IMR-90 (cell line): ENCODE measurements at regions not wholly inside any gene's neighbourhood (a gene's known extent, or its start where the extent isn't known, plus 50 kb on each side); places are given as distances from the start of the nearest gene placed in this dataset.

ENCODE experiments used
- ATAC-seq: fragments of 200-7000 bp; cut with Tn5 transposase; 2 replicates; pipeline ENCODE4 v1.9.1; 2020; ENCODE audit warnings: low read depth, mild to moderate bottlenecking, moderate library complexity
- BruUV-seq: library from RNA; stranded (reverse); fragments of 400-500 nt; replicated peaks from 2 replicates; lab custom pipeline; 2021; lab: Mats Ljungman, UMichigan
- CTCF ChIA-PET: fragments of 300-600 bp; formaldehyde crosslinking; extraction: SDS; loops from one replicate; lab custom pipeline; 2021; ENCODE audit warnings: antibody characterized with exemption; lab: Yijun Ruan, JAX
- POLR2A ChIA-PET: fragments of 300-600 bp; sonication (Branson Sonifier 250); formaldehyde crosslinking; loops from one replicate; lab custom pipeline; 2022; ENCODE audit warnings: antibody characterized with exemption; ENCODE audit not compliant: unreplicated experiment; lab: Charles Lee
- DNase-seq: peaks from one replicate; pipeline ENCODE4 v3.0.0; 2013
- H2AFZ ChIP-seq: replicated peaks from 2 replicates; pipeline ENCODE3; 2013; ENCODE audit warnings: low read length, mild to moderate bottlenecking; ENCODE audit not compliant: poor library complexity
- H2AK5ac ChIP-seq: 2 replicates; pipeline ENCODE4 v1.6.1; 2013; ENCODE audit warnings: low read depth, low read length, inconsistent platforms
- H2AK9ac ChIP-seq: replicated peaks from 2 replicates; pipeline ENCODE3; 2013; ENCODE audit warnings: mild to moderate bottlenecking, low read depth, low read length, moderate library complexity; ENCODE audit not compliant: poor library complexity
- H2BK120ac ChIP-seq: 2 replicates; pipeline ENCODE4 v1.6.1; 2013; ENCODE audit warnings: low read depth, low read length, inconsistent platforms
- H2BK15ac ChIP-seq: 3 replicates; pipeline ENCODE4 v1.6.1; 2013; ENCODE audit warnings: low read depth, low read length, inconsistent platforms
- H2BK20ac ChIP-seq: 2 replicates; pipeline ENCODE4 v1.6.1; 2013; ENCODE audit warnings: low read depth, mild to moderate bottlenecking, inconsistent platforms, low read length, moderate library complexity
- H2BK5ac ChIP-seq: 2 replicates; pipeline ENCODE4 v1.6.1; 2013; ENCODE audit warnings: mild to moderate bottlenecking, low read depth, low read length, inconsistent platforms; ENCODE audit not compliant: poor library complexity, severe bottlenecking
- H3K14ac ChIP-seq: replicated peaks from 2 replicates; pipeline ENCODE4 v1.6.1; 2013; ENCODE audit warnings: low read depth, low read length, inconsistent platforms
- H3K18ac ChIP-seq: 2 replicates; pipeline ENCODE4 v1.6.1; 2013; ENCODE audit warnings: low read depth, low read length, control low read depth
- H3K23ac ChIP-seq: 2 replicates; pipeline ENCODE4 v1.6.1; 2013; ENCODE audit warnings: low read depth, low read length, inconsistent platforms
- H3K27ac ChIP-seq: 2 replicates; pipeline ENCODE4 v1.5.1; 2013; ENCODE audit warnings: mild to moderate bottlenecking, control low read depth, low read length; ENCODE audit not compliant: insufficient read depth
- H3K27me3 ChIP-seq: 2 replicates; pipeline ENCODE4 v1.6.1; 2013; ENCODE audit warnings: low read length; ENCODE audit not compliant: control insufficient read depth, insufficient read depth
- H3K36me3 ChIP-seq: 2 replicates; pipeline ENCODE4 v1.6.1; 2013; ENCODE audit warnings: low read length, mixed read lengths; ENCODE audit not compliant: control insufficient read depth, insufficient read depth
- H3K4ac ChIP-seq: 2 replicates; pipeline ENCODE4 v1.6.1; 2013; ENCODE audit warnings: low read depth, low read length, inconsistent platforms
- H3K4me1 ChIP-seq: 2 replicates; pipeline ENCODE4 v1.6.1; 2013; ENCODE audit warnings: low read length, mixed read lengths; ENCODE audit not compliant: control insufficient read depth, insufficient read depth
- H3K4me2 ChIP-seq: 2 replicates; pipeline ENCODE4 v1.6.1; 2013; ENCODE audit warnings: low read depth, mild to moderate bottlenecking, control low read depth, low read length, moderate library complexity
- H3K4me3 ChIP-seq: 2 replicates; pipeline ENCODE4 v1.5.1; 2013; ENCODE audit warnings: low read depth, mild to moderate bottlenecking, control low read depth, low read length, moderate library complexity; ENCODE audit not compliant: insufficient read depth
- H3K56ac ChIP-seq: 2 replicates; pipeline ENCODE4 v1.6.1; 2013; ENCODE audit warnings: low read length, inconsistent platforms; ENCODE audit not compliant: insufficient read depth; ENCODE audit errors: extremely low read depth
- H3K79me1 ChIP-seq, 2 experiments: 2 replicates each; pipeline ENCODE4 v1.6.1; 2013; ENCODE audit warnings: low read length in 2 of 2, inconsistent platforms in 1 of 2, low read depth in 1 of 2
- H3K9ac ChIP-seq: 2 replicates; pipeline ENCODE4 v1.6.1; 2013; ENCODE audit warnings: low read depth, low read length, control low read depth
- H3K9me1 ChIP-seq: 2 replicates; pipeline ENCODE4 v1.6.1; 2013; ENCODE audit warnings: low read length, inconsistent platforms; ENCODE audit not compliant: insufficient read depth
- H3K9me3 ChIP-seq: 2 replicates; pipeline ENCODE4 v1.6.1; 2013; ENCODE audit warnings: low read length; ENCODE audit not compliant: control insufficient read depth, insufficient read depth
- H4K20me1 ChIP-seq: 2 replicates; pipeline ENCODE4 v1.6.1; 2013; ENCODE audit warnings: low read length, inconsistent platforms; ENCODE audit not compliant: insufficient read depth
- H4K5ac ChIP-seq: 2 replicates; pipeline ENCODE4 v1.6.1; 2013; ENCODE audit warnings: mild to moderate bottlenecking, low read depth, low read length, control low read depth
- H4K8ac ChIP-seq, 2 experiments: 2 replicates each; pipeline ENCODE4 v1.6.1; 2013; ENCODE audit warnings: low read depth in 2 of 2, low read length in 2 of 2, control low read depth in 1 of 2, inconsistent platforms in 1 of 2
- H4K91ac ChIP-seq: 2 replicates; pipeline ENCODE4 v1.6.1; 2013; ENCODE audit warnings: low read depth, low read length, inconsistent platforms; ENCODE audit not compliant: insufficient read depth
- BHLHE40 ChIP-seq: fragments of 150-350 bp; IDR thresholded peaks from 2 replicates; pipeline ENCODE4 v1.6.1; 2016; ENCODE audit warnings: mild to moderate bottlenecking, low read depth, low read length
- MAFK ChIP-seq: IDR thresholded peaks from 2 replicates; pipeline ENCODE4 v1.6.1; 2012; ENCODE audit warnings: low read depth, low read length, improper control_type of control experiment
- MXI1 ChIP-seq: IDR thresholded peaks from 2 replicates; pipeline ENCODE4 v1.6.1; 2012; ENCODE audit warnings: low read depth, mild to moderate bottlenecking, low read length, moderate library complexity, borderline replicate concordance
- NFE2L2 ChIP-seq: fragments of 150-350 bp; IDR thresholded peaks from 2 replicates; pipeline ENCODE4 v1.6.1; 2016; ENCODE audit warnings: low read depth, mild to moderate bottlenecking, low read length
- POLR2A ChIP-seq: IDR thresholded peaks from 2 replicates; pipeline ENCODE4 v1.6.1; 2012; ENCODE audit warnings: mild to moderate bottlenecking, low read depth, low read length
- WGBS, 2 experiments: methylation state at CpG; one replicate each; pipeline versions ENCODE4 v1.1.5 to v1.1.7; 2013; ENCODE audit warnings: missing lambda C conversion rate in 2 of 2; ENCODE audit not compliant: insufficient read length in 1 of 2; ENCODE audit errors: extremely low coverage in 2 of 2; 5-methylcytosine and 5-hydroxymethylcytosine counted together
- dilution Hi-C: fragments of 300-500 bp; cut with HindIII; formaldehyde crosslinking; loops from one replicate; pipeline ENCODE4 v1.14.3; 2018; ENCODE audit warnings: low sequenced_read_pairs; ENCODE audit not compliant: unreplicated experiment
- in situ Hi-C: fragments of 300-500 bp; cut with MboI; formaldehyde crosslinking; loops from 3 replicates; pipeline ENCODE4 v1.14.3; 2019; ENCODE audit warnings: low sequenced_read_pairs, inconsistent platforms, mixed read lengths
- intact Hi-C: fragments of 100-400 bp; cut with micrococcal nuclease; formaldehyde crosslinking; loops from 2 replicates; pipeline ENCODE4 v1.10.0; 2022
- TF ChIP-seq, protein P1 (sequence below): fragments of 150-350 bp; IDR thresholded peaks from 2 replicates; pipeline ENCODE4 v1.6.1; 2016; ENCODE audit warnings: low read depth, mild to moderate bottlenecking, low read length, moderate library complexity, borderline replicate concordance

DNA sequence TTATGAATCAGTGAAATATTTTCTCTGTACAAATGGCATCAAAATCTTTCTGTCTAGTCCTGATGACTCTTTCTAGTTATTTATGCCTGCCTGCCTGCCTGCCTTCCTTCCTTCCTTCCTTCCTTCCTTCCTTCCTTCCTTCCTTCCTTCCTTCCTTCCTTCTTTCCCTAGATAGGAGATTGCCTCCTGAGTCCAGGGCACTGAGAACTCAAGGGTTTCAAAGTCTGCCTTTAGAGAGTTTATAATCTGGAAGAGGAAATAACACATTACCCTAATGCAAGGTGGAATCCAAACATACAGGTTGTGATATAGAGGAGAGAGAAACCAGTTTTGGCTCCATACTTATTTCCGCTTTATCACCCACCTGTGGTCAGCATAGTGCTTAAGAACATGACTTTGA lies 98.1 kb upstream of the SERPINE2 start:
- no peak overlapping the region for H2BK15ac ChIP-seq
- no peak for TF ChIP-seq MAFK
- no peak for TF ChIP-seq POLR2A
- TF ChIP-seq BHLHE40, result no peak
- TF ChIP-seq, protein P1, sequence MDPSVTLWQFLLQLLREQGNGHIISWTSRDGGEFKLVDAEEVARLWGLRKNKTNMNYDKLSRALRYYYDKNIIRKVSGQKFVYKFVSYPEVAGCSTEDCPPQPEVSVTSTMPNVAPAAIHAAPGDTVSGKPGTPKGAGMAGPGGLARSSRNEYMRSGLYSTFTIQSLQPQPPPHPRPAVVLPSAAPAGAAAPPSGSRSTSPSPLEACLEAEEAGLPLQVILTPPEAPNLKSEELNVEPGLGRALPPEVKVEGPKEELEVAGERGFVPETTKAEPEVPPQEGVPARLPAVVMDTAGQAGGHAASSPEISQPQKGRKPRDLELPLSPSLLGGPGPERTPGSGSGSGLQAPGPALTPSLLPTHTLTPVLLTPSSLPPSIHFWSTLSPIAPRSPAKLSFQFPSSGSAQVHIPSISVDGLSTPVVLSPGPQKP, result no peak
- no peak for TF ChIP-seq MXI1
- TF ChIP-seq NFE2L2, result no peak
- peaks cover 3% of the 10 kb centered on the region; the same call in 1 of the 2 replicates for H3K9me1 ChIP-seq
- ChIA-PET POLR2A (no interaction called here), CTCF (no interaction called here)
- no peaks in the 10 kb centered on the region for H4K20me1 ChIP-seq
- no peak overlapping the region for H3K4me2 ChIP-seq
- WGBS, 2 experiments, result no CpG with 5 or more reads among the region's 1 CpG
- no peak overlapping the region for H2AFZ ChIP-seq
- no peaks in the 10 kb centered on the region for H3K27me3 ChIP-seq
- no peak overlapping the region for H2AK5ac ChIP-seq
- no peak overlapping the region for H3K4ac ChIP-seq
- H3K27ac ChIP-seq, result no peak overlapping the region
- no peak overlapping the region for H3K18ac ChIP-seq
- dilution Hi-C loops, result no loop called here
- H3K36me3 ChIP-seq, result no peaks in the 10 kb centered on the region
- no peak for ATAC-seq
- H3K23ac ChIP-seq, result no peak overlapping the region
- in situ Hi-C loops, result no loop called here
- H3K79me1 ChIP-seq, result no peaks in the 10 kb centered on the region
- no peak overlapping the region for H2AK9ac ChIP-seq
- H3K14ac ChIP-seq, result no peak overlapping the region
- no peak overlapping the region for H3K4me3 ChIP-seq
- H4K5ac ChIP-seq, result no peak overlapping the region
- no peak overlapping the region for H2BK20ac ChIP-seq
- H3K56ac ChIP-seq, result no peak overlapping the region
- H3K4me1 ChIP-seq, result peaks cover 3% of the 10 kb centered on the region
- H2BK120ac ChIP-seq, result no peak overlapping the region
- H4K8ac ChIP-seq, result no peak overlapping the region
- intact Hi-C loops, result no loop called here
- H3K9ac ChIP-seq, result no peak overlapping the region
- no peak overlapping the region for H4K91ac ChIP-seq
- peak overlapping the region; percentile 4 for H2BK5ac ChIP-seq
- no peak for DNase-seq
- BruUV-seq, result no TSS peak
- H3K9me3 ChIP-seq, result no peaks in the 10 kb centered on the region
